ENCODE measurements at regions not wholly inside any gene's neighbourhood (a gene's known extent, or its start where the extent isn't known, plus 50 kb on each side); places are given as distances from the start of the nearest gene placed in this dataset.

DNA sequence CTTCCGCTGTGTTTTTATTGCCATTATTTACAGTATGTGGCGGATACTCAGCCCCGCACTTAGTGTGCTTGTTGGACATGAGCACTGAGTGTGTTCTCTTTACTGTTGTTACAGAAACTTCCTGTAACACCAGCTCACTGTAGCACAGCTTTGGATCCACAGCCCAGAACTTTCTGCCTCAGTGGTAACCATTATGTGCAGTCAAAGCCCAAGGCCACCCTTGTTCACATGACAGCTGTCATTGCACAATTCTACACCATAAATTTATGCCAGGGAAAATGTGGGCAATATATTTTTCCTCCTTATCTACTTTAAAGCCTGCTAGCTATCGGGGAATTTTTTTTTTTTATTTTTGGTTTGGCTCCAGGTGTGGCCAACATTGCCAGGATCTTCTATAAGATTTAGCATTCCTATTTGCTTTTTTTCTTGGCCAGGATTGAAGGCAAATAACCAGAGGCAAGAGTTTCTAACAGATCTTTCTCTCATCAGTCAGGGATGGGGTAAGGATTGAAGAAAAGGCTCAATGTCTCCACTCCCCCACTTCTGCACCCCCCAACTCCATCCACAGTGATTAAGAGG, 176.0 kb upstream of the PELI2 start:
- no peak for DNase-seq (ENCODE audit: low spot score)

GRCh38 chr14:55942826-55943225, 175.4 kb upstream of the PELI2 start:
- no peak for DNase-seq (ENCODE audit: low spot score)

DNA sequence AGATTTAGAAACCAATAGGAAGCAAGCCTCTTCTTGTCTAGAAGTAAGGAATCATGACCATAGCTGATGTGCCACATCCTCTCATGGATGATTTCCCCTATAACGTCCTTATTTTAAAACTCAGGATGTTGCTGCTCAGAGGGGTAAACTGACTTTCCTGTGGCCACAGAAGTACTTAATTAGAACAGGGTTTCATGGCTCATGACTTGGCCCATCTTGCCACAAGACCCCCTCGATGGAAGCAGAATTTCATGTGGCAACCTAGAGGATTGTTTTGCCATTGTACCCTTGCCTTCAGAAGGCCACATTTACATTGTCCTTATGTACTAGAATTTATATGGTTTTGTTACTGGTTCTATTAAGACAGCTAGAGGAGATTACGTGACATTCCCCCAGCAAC, 173.5 kb upstream of the PELI2 start:
- no peak for DNase-seq (ENCODE audit: low spot score)

DNA sequence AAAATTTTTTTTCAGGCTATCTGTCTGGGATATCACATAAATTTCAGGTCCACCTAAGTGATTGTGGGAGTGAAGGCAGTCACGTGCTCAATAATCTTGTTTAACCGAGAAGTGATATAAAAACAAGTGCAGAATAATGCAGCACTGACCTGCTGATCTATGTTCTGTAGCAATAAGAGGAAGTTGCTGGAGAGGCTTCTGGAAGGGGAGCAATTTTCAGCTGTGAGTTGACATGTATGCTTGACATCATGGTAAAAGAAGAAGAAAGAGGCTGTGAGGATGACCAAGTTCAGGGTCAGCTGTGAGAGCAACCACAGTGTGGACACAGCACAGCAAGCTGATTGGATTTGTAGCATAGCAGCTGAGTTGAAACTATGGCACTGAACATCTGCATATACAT, 172.0 kb upstream of the PELI2 start:
- DNase-seq (ENCODE audit: low spot score) = no peak

DNA sequence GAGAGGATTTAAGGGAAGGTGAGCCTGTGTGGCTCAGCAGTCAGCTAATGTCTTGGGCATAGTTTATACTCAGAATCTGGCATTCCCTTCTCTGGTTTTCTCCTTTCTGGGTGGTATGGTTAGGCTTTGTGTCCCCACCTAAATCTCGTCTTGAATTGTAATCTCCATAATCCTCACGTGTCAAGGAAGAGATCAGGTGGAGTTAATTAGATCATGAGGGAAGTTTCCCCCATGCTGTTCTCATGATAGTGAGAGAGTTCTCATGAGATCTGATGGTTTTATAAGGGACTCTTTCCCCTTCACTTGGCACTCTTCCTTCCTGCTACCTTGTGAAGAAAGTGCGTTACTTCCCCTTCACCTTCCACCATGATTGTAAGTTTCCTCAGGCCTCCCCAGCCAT, 169.8 kb upstream of the PELI2 start:
- DNase-seq (ENCODE audit: low spot score) = no peak

- no peak for DNase-seq (ENCODE audit: low spot score)
These were observed 168.5 kb upstream of the PELI2 start for GRCh38 chr14:55949708-55950107.

- DNase-seq (ENCODE audit: low spot score) = no peak
These were observed 168.1 kb upstream of the PELI2 start for GRCh38 chr14:55950135-55950534.

- DNase-seq (ENCODE audit: low spot score) = no peak
These were observed 166.6 kb upstream of the PELI2 start for GRCh38 chr14:55951341-55952206.

DNA sequence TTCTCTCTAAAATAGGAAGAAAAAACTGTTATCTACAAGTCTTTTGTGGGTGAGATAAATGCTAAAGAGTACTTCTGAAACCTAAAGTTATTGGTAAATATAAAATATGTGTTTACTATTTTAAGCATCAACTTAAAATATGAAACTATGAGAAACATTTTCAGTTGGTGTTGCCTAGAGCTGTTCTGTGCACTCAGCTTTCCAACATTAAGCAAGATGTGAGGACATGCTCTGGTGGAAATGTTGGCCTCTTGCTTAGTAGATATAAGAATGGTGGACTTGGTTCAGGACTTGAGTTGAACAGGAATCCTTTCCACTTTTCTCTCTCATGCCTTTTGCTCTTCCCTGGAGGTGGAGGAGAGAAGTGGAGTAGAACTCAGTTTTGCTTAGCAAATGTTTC, 164.1 kb upstream of the PELI2 start:
- DNase-seq (ENCODE audit: low spot score) = no peak

- no peak for DNase-seq (ENCODE audit: low spot score)
These were observed 163.0 kb upstream of the PELI2 start for GRCh38 chr14:55955175-55955574.

DNA sequence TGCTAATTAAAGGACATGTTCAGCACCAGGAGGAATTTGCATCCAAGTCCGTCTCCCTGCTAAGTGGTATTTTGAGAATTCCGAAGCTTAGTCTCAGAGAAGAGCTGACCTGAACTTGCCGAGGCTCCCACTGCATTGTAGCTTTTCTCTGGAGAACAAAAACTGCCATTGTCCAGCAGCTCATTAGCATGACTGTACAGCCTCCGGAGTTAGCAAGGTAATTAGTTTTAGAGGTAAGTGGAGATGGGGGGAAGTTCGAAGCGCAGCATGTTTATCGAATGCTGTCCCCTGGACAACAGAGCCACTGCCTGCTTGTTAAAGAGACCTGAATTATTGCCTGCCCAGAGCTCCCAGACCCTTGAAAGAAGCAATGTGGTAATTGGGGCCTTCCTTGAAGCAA, 160.3 kb upstream of the PELI2 start:
- no peak for DNase-seq (ENCODE audit: low spot score)

DNA sequence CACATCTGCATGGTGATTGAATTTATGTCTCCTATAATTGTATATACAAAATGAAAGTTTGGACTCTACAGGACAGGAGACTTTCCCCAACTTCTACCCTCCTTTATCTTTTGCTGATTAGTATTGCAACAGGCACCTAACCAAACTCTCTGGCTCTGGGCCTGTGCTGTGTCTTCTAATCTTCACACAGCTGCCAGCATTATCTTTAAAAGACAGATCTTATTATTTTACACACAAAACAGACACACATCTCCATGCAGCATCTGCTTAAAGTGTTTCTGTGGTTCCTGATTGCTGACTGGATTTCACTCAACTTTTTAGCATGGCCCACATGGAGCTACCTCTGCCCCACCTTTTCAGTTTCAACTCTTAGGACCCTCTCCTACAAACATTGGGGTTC, 154.9 kb upstream of the PELI2 start:
- no peak for DNase-seq (ENCODE audit: low spot score)

DNA sequence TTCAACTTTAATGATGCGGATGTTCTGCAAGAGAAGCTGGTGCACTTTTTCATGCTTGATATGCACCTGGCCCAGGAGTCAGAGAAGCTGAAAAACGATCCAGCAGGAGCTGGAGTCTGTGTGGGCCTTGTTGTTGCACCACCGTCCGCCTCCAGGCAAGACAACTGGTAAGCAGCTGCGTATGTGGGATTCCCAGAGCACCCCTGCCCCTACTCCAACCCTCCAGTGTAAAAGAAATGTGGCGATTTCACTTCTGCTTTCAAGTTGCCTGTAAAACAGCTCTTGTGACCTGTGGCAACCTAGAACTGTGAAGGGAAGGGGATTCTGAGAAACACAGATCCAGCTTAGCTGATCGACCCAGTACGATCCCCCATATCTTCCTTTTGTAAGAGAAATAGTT, 154.1 kb upstream of the PELI2 start:
- DNase-seq (ENCODE audit: low spot score) = no peak

DNA sequence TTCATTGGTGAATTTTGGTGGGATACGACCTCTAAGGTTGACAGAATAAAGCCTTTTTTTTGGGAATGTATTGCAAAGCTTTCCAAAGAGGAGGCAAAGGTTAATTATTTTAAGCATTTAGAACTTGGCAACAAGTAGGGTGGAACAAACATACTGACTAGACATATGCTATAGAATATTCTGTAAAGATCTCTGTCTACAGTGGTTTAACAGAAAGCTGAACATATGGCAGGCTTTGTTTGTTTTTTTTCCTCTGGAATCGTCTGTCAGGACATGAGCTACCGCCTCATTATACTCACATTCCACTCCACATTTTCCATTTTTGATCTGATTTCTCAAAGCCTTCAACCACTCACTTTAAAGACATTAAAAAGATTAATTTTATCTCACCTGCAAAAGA, 153.4 kb upstream of the PELI2 start:
- no peak for DNase-seq (ENCODE audit: low spot score)

- no peak for DNase-seq (ENCODE audit: low spot score)
These were observed 152.4 kb upstream of the PELI2 start for GRCh38 chr14:55965851-55966250.

- no peak for DNase-seq (ENCODE audit: low spot score)
These were observed 149.5 kb upstream of the PELI2 start for GRCh38 chr14:55968741-55969140.

DNA sequence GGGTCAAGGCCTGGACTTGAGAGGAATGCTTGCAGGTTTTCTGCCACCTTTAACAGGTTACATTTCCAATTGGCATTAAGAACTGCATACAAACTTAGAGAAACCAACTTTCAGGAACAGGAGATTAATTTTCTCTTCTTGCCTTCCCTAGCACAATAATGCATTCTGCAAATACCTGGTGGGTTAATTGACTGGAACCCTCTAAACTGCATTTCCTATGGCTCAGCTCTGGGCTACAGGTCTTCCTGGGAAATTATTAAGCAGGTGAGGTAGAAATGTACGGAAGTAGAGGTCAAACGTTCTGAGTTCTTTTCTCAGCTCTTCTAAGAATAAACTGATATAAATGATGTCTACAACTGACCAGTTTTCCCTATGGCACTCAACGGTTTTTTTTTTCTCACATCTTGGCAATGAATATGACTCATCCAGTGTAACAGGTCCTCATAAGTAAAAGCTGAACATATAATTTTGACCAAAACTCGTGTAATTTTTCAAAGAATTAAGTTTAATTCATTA, 144.9 kb upstream of the PELI2 start:
- no peak for DNase-seq (ENCODE audit: low spot score)

DNA sequence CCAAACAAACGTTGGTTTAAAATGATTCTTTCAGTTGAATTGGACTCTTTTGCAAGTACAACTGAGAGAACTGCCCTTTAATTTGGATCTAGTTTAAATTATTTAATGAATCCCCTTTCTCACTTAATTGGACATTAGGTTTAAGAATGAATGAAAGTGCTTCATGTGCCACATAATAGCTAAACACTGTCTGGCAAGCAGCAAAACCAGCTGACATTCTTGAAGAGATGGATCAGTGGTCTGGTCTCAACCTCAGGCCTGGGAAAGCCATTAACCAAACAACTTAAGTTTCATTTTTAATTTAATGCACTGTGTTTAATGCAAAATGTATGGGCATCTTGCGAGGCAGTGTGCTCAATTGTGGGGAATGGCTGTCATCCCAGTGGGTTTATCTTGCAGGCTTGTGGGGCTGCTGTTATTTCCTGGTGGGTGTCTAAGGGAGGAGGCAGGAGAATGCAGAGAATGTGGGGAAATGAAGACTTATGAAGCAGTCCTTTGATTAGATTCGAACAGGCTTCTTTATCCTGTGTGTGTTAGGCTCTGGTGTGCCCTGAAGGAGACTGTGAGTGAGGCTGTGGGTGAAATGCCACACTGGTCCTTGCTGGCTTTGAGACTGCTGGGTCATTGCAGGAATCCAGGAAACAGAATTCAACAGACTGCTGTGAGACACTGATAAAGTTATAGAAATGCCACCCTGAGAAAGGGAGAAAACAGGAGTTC, 144.1 kb upstream of the PELI2 start:
- no peak for DNase-seq (ENCODE audit: low spot score)

GRCh38 chr14:55975281-55975910, 142.8 kb upstream of the PELI2 start:
- DNase-seq (ENCODE audit: low spot score) = no peak

DNA sequence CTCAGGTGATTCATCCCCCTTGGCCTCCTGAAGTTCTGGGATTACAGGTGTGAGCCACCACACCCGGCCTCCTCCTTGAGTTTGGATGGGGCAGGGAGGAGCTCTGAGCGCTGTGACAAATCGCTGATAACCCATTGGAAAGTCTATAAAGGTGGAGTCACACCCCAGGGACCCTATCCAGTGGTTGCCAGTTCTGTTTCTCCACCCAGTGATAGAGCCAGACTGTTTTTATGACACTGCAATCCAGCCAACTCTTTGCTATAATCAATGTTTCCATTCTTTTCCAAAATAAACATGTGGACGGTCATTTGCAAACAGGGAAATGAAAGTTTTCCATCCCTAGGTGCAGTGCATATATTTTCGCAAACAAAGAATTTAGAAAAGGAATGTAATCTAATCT, 142.0 kb upstream of the PELI2 start:
- no peak for DNase-seq (ENCODE audit: low spot score)

DNA sequence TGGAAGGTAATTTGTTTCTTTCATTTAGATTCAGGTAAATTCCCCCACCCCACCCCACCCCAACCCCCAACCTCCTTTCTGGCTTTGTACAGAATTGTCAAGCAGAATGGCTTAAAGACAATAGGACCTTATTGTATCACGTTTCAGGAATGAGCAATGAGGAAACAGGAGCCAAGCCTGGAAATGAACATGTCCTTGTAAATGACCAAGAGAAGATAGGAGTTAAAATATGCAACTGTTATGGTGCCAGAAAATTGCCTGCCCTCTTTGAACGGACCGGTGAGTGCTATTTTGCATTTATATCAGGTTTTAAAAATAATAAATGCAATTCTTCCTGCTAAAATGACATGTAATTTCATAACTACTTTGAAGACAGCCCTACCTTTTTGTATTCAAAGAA, 141.6 kb upstream of the PELI2 start:
- DNase-seq (ENCODE audit: low spot score) = no peak

GRCh38 chr14:55977392-55978150, 140.6 kb upstream of the PELI2 start:
- no peak for DNase-seq (ENCODE audit: low spot score)

Data from activated CD4-positive, alpha-beta T cell treated with anti-CD3 and anti-CD28 coated beads, Interleukin-2, Interleukin-4, amounts not matched to agents 100 ng/mL and 50 ng/mL, durations not matched to agents 16 hours and 8 hours (primary cell).